ENCODE measurements at regions not wholly inside any gene's neighbourhood (a gene's known extent, or its start where the extent isn't known, plus 50 kb on each side); places are given as distances from the start of the nearest gene placed in this dataset.

- Histone ChIP-seq H3K4me3 (replicated peaks in 1 of 2; ENCODE audit: low read depth in 1 of 2, low read length in 2 of 2) (no peak overlapping the region), H3K36me3 (ENCODE audit: control insufficient read depth in 1 of 2, insufficient read depth in 2 of 2, low read length in 2 of 2) (no peaks in the 10 kb centered on the region), H3K9me2 (ENCODE audit: insufficient read depth) (no peaks in the 10 kb centered on the region), H2AFZ (ENCODE audit: low read depth, low read length, poor library complexity, severe bottlenecking) (no peak overlapping the region), H3K4me2 (ENCODE audit: low read length) (no peak overlapping the region), H3K9ac (ENCODE audit: low read length) (no peak overlapping the region), H3K27me3 (ENCODE audit: insufficient read depth, low read length) (no peaks in the 10 kb centered on the region), H3K27ac (ENCODE audit: low read depth, low read length) (no peak overlapping the region), H3K9me3 (ENCODE audit: control insufficient read depth in 1 of 2, insufficient read depth in 1 of 2, low read depth in 1 of 2, low read length in 2 of 2) (no peaks in the 10 kb centered on the region), H3K79me2 (ENCODE audit: insufficient read depth, low read length) (no peaks in the 10 kb centered on the region), H3K4me1 (ENCODE audit: control insufficient read depth in 1 of 2, insufficient read depth in 2 of 2, low read length in 2 of 2) (no peaks in the 10 kb centered on the region), H4K20me1 (ENCODE audit: insufficient read depth) (no peaks in the 10 kb centered on the region)
- intact Hi-C loops (cut with micrococcal nuclease): no loop called here
- no peak for TF ChIP-seq EGR1 (IDR thresholded peaks at IDR 0.05; ENCODE audit: low read depth)
- TF ChIP-seq ZNF274 (IDR thresholded peaks at IDR 0.05; ENCODE audit: low read depth, low read length): no peak
- no peak for TF ChIP-seq ZBTB33 (IDR thresholded peaks at IDR 0.05; ENCODE audit: extremely low read depth, insufficient replicate concordance, low read length)
- RAD21 ChIA-PET (ENCODE audit: low non-redundant PET in 1 of 2, low total read pairs in 2 of 2, uncharacterized antibody in 2 of 2, unreplicated experiment in 2 of 2): no interaction called here
- DNase-seq (ENCODE audit: low read depth, low spot score): no peak
- ATAC-seq: no peak
- CTCF ChIA-PET: no interaction called here
- BruUV-seq (replicated peaks): no TSS peak
- POLR2A ChIA-PET: no interaction called here
These were observed 605.8 kb upstream of the CDH11 start for GRCh38 chr16:65727534-65728137.

GRCh38 chr16:65725156-65725845 is 603.4 kb upstream of the CDH11 start:
- CTCF ChIA-PET: no interaction called here
- BruUV-seq (replicated peaks): no TSS peak
- H3K9ac ChIP-seq (ENCODE audit: low read length): no peak overlapping the region
- ATAC-seq (no peak), DNase-seq (ENCODE audit: low read depth, low spot score) (no peak)
- H3K4me2 ChIP-seq (ENCODE audit: low read length): no peak overlapping the region
- no peak for TF ChIP-seq CTCF (IDR thresholded peaks at IDR 0.05 in 2 of 3, conservative IDR thresholded peaks at IDR 0.05 in 1 of 3; ENCODE audit: borderline replicate concordance in 1 of 3, insufficient read depth in 1 of 3, low read depth in 2 of 3, low read length in 2 of 3)
- no peak for TF ChIP-seq ZNF274 (IDR thresholded peaks at IDR 0.05; ENCODE audit: low read depth, low read length)
- no peak for TF ChIP-seq ZFX (IDR thresholded peaks at IDR 0.05)
- TF ChIP-seq POLR2AphosphoS5 (IDR thresholded peaks at IDR 0.05; ENCODE audit: low read depth, low read length): no peak
- no peak for TF ChIP-seq SIN3A (IDR thresholded peaks at IDR 0.05; ENCODE audit: low read depth)
- no peak for TF ChIP-seq SP1 (IDR thresholded peaks at IDR 0.05; ENCODE audit: low read depth)
- TF ChIP-seq ZBTB33 (IDR thresholded peaks at IDR 0.05; ENCODE audit: extremely low read depth, insufficient replicate concordance, low read length): no peak
- no peak for TF ChIP-seq CBX3 (IDR thresholded peaks at IDR 0.05; ENCODE audit: low read depth)
- no peaks in the 10 kb centered on the region for H3K36me3 ChIP-seq (ENCODE audit: control insufficient read depth in 1 of 2, insufficient read depth in 2 of 2, low read length in 2 of 2)
- POLR2A ChIA-PET: no interaction called here
- H3K27me3 ChIP-seq (ENCODE audit: insufficient read depth, low read length): no peaks in the 10 kb centered on the region
- H3K79me2 ChIP-seq (ENCODE audit: insufficient read depth, low read length): no peaks in the 10 kb centered on the region
- intact Hi-C loops (cut with micrococcal nuclease): no loop called here
- H3K4me1 ChIP-seq (ENCODE audit: control insufficient read depth in 1 of 2, insufficient read depth in 2 of 2, low read length in 2 of 2): no peaks in the 10 kb centered on the region
- H3K27ac ChIP-seq (ENCODE audit: low read depth, low read length): no peak overlapping the region
- H3K4me3 ChIP-seq (replicated peaks in 1 of 2; ENCODE audit: low read depth in 1 of 2, low read length in 2 of 2): no peak overlapping the region
- no peak overlapping the region for H2AFZ ChIP-seq (ENCODE audit: low read depth, low read length, poor library complexity, severe bottlenecking)
- no peaks in the 10 kb centered on the region for H3K9me2 ChIP-seq (ENCODE audit: insufficient read depth)
- no peaks in the 10 kb centered on the region for H3K9me3 ChIP-seq (ENCODE audit: control insufficient read depth in 1 of 2, insufficient read depth in 1 of 2, low read depth in 1 of 2, low read length in 2 of 2)
- H4K20me1 ChIP-seq (ENCODE audit: insufficient read depth): no peaks in the 10 kb centered on the region
- RAD21 ChIA-PET (ENCODE audit: low non-redundant PET in 1 of 2, low total read pairs in 2 of 2, uncharacterized antibody in 2 of 2, unreplicated experiment in 2 of 2): no interaction called here
